IMR-90 (cell line): ENCODE measurements at regions not wholly inside any gene's neighbourhood (a gene's known extent, or its start where the extent isn't known, plus 50 kb on each side); places are given as distances from the start of the nearest gene placed in this dataset.
"Not testable (repeated sequence)": the region's sequence is repeated elsewhere in the genome, so short reads cannot be mapped to it uniquely, and the experiment has no call there.

Experiments
- BHLHE40 ChIP-seq: fragments of 150-350 bp; IDR thresholded peaks from 2 replicates; pipeline ENCODE4 v1.6.1; 2016; ENCODE audit warnings: mild to moderate bottlenecking, low read depth, low read length
- CEBPB ChIP-seq: IDR thresholded peaks from 2 replicates; pipeline ENCODE4 v1.6.1; 2012; ENCODE audit warnings: low read depth, low read length, improper control_type of control experiment
- CTCF ChIP-seq: conservative IDR thresholded peaks from 2 replicates; pipeline ENCODE4 v1.5.1; 2012; ENCODE audit warnings: mild to moderate bottlenecking, low read depth, low read length, improper control_type of control experiment
- MAFK ChIP-seq: IDR thresholded peaks from 2 replicates; pipeline ENCODE4 v1.6.1; 2012; ENCODE audit warnings: low read depth, low read length, improper control_type of control experiment
- MAZ ChIP-seq: IDR thresholded peaks from 2 replicates; pipeline ENCODE4 v1.6.1; 2012; ENCODE audit warnings: low read depth, mild to moderate bottlenecking, low read length, improper control_type of control experiment, moderate library complexity, borderline replicate concordance
- MXI1 ChIP-seq: IDR thresholded peaks from 2 replicates; pipeline ENCODE4 v1.6.1; 2012; ENCODE audit warnings: low read depth, mild to moderate bottlenecking, low read length, moderate library complexity, borderline replicate concordance
- POLR2A ChIP-seq: IDR thresholded peaks from 2 replicates; pipeline ENCODE4 v1.6.1; 2012; ENCODE audit warnings: mild to moderate bottlenecking, low read depth, low read length
- RAD21 ChIP-seq: IDR thresholded peaks from 2 replicates; pipeline ENCODE4 v1.6.1; 2012; ENCODE audit warnings: low read length, improper control_type of control experiment

- TF ChIP-seq CTCF, BHLHE40, POLR2A, MXI1, MAFK, RAD21, MAZ, CEBPB: not testable (repeated sequence)
These were observed 120.4 kb downstream of the TMEM121 start for GRCh38 chr14:105646711-105647281.
